ENCODE measurements at regions not wholly inside any gene's neighbourhood (a gene's known extent, or its start where the extent isn't known, plus 50 kb on each side); places are given as distances from the start of the nearest gene placed in this dataset.

GRCh38 chr11:69921128-69922014 is 102.2 kb upstream of the FGF3 start:
- POLR2A ChIA-PET = no interaction called here
- Histone ChIP-seq H3K27ac (ENCODE audit: low read length) (no peak overlapping the region), H3K36me3 (ENCODE audit: control insufficient read depth, insufficient read depth, low read length) (no peaks in the 10 kb centered on the region), H3K9me3 (ENCODE audit: control insufficient read depth, insufficient read depth, low read depth, low read length) (no peaks in the 10 kb centered on the region), H3K4me1 (ENCODE audit: control insufficient read depth, insufficient read depth, low read length) (peaks cover 9% of the 10 kb centered on the region; the same call in 1 of the 2 replicates), H3K4me3 (ENCODE audit: low read depth in 2 of 2, low read length in 2 of 2) (no peak overlapping the region), H3K27me3 (ENCODE audit: control insufficient read depth, insufficient read depth, low read length) (peaks cover 4% of the 10 kb centered on the region; the same call in 1 of the 2 replicates)
- ATAC-seq (no peak), DNase-seq (ENCODE audit: low read depth, low spot score) (no peak)
- TF ChIP-seq TCF7L2 (IDR thresholded peaks at IDR 0.05; ENCODE audit: low read depth, low read length) = no peak
- no peak for TF ChIP-seq POLR2AphosphoS5 (IDR thresholded peaks at IDR 0.05; ENCODE audit: low read depth, low read length)
- no peak for TF ChIP-seq REST (IDR thresholded peaks at IDR 0.05; ENCODE audit: insufficient read depth in 1 of 2, low read depth in 2 of 2, low read length in 1 of 2)
- TF ChIP-seq SIN3A (IDR thresholded peaks at IDR 0.05; ENCODE audit: borderline replicate concordance, insufficient read depth, low read depth, low read length) = no peak
- intact Hi-C loops (cut with micrococcal nuclease; ENCODE audit: unreplicated experiment) (no loop called here), in situ Hi-C loops (cut with HindIII; ENCODE audit: low pct_unique_long_range_greater_than_20kb, low sequenced_read_pairs) (no loop called here)
- BruUV-seq (replicated peaks) = no TSS peak
- CTCF ChIA-PET = interaction anchor here (1.2 kb wide), 1 partner anchor 270 kb away, joined by 3 read pairs; no protein-coding TSS in a partner anchor

GRCh38 chr11:69922015-69922595 is 102.9 kb upstream of the FGF3 start:
- intact Hi-C loops (cut with micrococcal nuclease; ENCODE audit: unreplicated experiment) = no loop called here
- no peak overlapping the region for H3K4me3 ChIP-seq (ENCODE audit: low read depth in 2 of 2, low read length in 2 of 2)
- in situ Hi-C loops (cut with HindIII; ENCODE audit: low pct_unique_long_range_greater_than_20kb, low sequenced_read_pairs) = no loop called here
- no peak for DNase-seq (ENCODE audit: low read depth, low spot score)
- ATAC-seq = no peak
- H3K9me3 ChIP-seq (ENCODE audit: control insufficient read depth, insufficient read depth, low read depth, low read length) = no peaks in the 10 kb centered on the region
- no peaks in the 10 kb centered on the region for H3K36me3 ChIP-seq (ENCODE audit: control insufficient read depth, insufficient read depth, low read length)
- TF ChIP-seq REST (IDR thresholded peaks at IDR 0.05; ENCODE audit: insufficient read depth in 1 of 2, low read depth in 2 of 2, low read length in 1 of 2) (no peak), CTCF (IDR thresholded peaks at IDR 0.05) (no peak), POLR2AphosphoS5 (IDR thresholded peaks at IDR 0.05; ENCODE audit: low read depth, low read length) (no peak), TCF7L2 (IDR thresholded peaks at IDR 0.05; ENCODE audit: low read depth, low read length) (no peak), SIN3A (IDR thresholded peaks at IDR 0.05; ENCODE audit: borderline replicate concordance, insufficient read depth, low read depth, low read length) (no peak)
- peaks cover 2% of the 10 kb centered on the region; the same call in 1 of the 2 replicates for H3K27me3 ChIP-seq (ENCODE audit: control insufficient read depth, insufficient read depth, low read length)
- no TSS peak for BruUV-seq (replicated peaks)
- ChIA-PET POLR2A (no interaction called here), CTCF (no interaction called here)
- peaks cover 9% of the 10 kb centered on the region; the same call in 1 of the 2 replicates for H3K4me1 ChIP-seq (ENCODE audit: control insufficient read depth, insufficient read depth, low read length)
- no peak overlapping the region for H3K27ac ChIP-seq (ENCODE audit: low read length)

Data from Panc1 (cell line).